A172 (cell line): ENCODE measurements at regions not wholly inside any gene's neighbourhood (a gene's known extent, or its start where the extent isn't known, plus 50 kb on each side); places are given as distances from the start of the nearest gene placed in this dataset.
A peak's percentile ranks its signal among the peaks of the same experiment; 100 is the strongest.

ENCODE experiments used
- DNase-seq: peaks from one replicate; pipeline ENCODE4 v3.0.0-alpha.2; 2015; ENCODE audit warnings: low spot score

DNA sequence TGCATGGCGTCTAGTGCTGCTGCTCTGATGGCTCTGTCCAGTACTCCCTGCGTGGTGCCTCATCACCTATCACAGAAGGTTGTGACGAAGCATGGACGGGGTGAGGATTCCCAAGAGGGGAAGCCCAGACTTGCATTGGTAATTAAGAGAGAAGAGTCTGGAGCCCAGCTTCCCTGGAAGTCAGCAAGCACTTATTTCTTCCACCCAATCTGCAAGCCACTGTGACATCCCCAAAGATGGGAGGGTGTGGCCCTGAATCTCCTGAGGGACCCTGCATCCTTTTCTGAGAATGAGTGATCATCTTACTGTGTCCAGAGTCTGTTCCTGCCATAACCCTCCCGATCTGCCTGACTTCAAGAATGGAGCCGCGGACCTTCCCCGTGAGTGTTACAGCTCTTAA lies 166.7 kb downstream of the PTPN20 start:
- DNase-seq, result no peak

GRCh38 chr10:47078393-47079203 lies 167.4 kb downstream of the PTPN20 start:
- DNase-seq, result no peak

DNA sequence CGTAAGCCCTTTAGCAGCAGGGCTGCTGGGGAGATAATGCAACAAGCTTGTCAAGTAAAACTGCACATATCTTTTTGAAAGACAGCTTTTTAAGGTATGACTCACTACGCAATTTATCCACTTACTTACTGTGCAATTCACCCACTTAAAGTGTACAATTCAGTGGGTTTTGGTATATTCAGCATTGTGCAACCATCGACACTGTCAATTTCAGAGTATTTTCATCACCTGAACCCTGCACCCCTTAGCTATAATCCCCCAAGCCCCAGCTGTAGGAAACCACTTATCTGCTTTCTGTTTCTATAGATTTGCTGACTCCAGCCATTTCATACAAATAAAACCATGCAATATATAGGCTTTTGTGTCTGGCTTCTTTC lies 168.0 kb downstream of the PTPN20 start:
- peak; percentile 36 for DNase-seq

- peak; percentile 11 for DNase-seq
Observed at GRCh38 chr10:47081264-47081663, 170.0 kb downstream of the PTPN20 start.

DNA sequence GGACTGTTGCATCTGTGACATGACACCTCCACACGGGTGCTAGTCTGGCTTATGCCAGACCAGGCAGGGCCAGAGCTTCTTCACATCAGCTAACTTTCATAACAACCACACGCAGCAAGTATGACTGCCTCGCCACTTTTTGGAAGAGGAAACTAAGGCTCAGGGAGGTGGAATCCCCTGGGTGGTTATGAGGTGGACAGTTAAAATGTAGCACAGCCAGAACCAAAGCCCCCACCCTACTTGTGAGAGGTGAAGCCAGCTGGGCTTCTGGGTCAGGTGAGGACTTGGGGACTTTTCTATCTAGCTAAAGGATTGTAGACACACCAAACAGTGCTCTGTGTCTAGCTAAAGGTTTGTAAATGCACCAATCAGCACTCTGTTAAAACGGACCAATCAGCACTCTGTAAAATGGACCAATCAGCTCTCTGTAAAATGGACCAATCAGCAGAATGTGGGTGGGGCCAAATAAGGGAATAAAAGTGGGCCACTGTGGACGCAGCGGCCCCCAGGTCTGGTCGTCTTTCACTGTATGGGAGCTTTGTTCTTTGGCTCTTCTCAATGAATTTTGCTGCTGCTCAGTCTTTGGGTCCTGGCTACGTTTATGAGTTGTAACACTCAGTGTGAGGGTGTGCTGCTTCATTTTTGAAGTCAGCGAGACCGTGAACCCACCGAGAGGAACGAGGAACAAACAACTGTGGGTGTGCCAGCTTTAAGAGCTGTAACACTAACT lies 171.0 kb downstream of the PTPN20 start:
- no peak for DNase-seq

DNA sequence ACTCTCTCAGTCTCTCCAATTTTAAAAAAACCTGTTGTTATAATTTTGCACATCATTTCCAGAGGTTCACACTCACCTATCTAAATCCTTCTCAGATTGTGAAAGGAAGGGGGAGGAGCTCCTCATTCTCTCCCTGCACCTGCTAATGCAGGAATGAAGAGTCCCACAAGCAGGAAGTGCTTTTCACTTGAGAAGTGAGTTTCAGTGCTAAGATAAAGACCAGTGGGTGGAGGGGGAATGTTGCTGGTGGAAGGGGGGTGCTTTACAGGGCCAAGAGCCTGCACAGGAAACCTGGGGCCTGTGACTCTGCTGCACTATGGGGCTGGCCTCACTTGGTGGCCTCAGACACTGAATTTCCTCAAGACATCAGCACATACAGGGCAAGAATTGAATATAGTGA lies 176.4 kb downstream of the PTPN20 start:
- no peak for DNase-seq

- no peak for DNase-seq
Observed at GRCh38 chr10:47088656-47089354, 177.6 kb downstream of the PTPN20 start.

DNA sequence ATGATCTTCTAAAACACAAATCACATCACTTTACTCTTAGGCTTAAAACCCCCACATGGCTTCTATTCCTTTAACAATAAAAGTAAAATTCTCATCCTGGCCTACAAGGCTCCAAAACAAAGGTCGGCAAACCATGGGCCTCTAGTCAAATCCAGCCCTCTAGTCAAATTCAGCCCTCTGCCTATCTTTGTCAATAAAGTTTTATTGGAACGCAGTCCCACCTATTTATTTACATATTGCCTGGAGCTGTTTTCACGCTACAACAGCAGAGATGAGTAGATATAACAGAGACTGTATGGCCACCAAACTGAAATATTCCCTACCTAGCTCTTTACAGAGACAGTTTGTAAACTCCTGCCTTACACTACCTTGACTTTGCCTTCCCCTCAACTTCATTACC lies 178.8 kb downstream of the PTPN20 start:
- no peak for DNase-seq

DNA sequence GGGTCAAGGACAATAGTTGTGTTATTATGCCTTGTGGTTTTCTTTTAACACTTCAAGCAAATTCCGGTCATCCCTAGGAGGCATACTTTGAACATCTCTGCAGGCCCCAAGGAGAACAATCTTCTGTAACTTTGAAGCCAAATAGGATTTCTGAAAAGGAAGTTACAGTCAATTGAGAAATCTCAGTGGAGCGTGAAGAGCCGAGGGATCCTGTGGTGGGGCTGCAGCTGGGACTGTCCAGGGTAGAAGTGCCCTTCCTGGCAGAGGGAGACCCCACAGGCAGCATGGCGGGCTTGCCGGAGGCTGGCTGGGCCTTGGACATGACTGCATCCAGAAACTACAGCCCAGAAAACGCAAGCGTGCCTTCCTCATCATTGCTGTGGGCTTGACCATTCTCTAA lies 179.7 kb downstream of the PTPN20 start:
- no peak for DNase-seq

- no peak for DNase-seq
Observed at GRCh38 chr10:47091421-47091820, 180.2 kb downstream of the PTPN20 start.

- no peak for DNase-seq
Observed at GRCh38 chr10:47092376-47092775, 181.1 kb downstream of the PTPN20 start.

DNA sequence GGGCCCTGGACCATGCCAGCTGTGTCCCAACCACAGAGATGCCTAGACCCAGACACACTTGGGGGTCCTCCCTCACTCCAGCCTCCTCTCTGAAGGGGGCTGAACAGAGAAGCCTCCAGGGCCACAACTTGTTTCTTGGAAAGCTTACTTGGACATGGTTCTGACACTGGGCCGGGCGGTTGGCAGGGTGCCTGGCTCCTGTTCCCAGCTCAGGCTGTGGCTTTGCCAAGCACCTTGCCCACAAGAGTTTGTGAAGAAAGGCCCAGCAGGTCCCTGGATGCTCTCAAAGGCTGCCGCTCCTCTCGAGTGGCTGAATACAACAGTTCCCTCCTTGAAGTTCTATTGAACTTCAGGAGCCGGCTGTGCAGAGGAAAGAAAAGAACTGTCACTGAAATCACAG lies 181.6 kb downstream of the PTPN20 start:
- no peak for DNase-seq

GRCh38 chr10:47094126-47094525 lies 182.9 kb downstream of the PTPN20 start:
- no peak for DNase-seq

GRCh38 chr10:47094636-47095035 lies 183.4 kb downstream of the PTPN20 start:
- no peak for DNase-seq

DNA sequence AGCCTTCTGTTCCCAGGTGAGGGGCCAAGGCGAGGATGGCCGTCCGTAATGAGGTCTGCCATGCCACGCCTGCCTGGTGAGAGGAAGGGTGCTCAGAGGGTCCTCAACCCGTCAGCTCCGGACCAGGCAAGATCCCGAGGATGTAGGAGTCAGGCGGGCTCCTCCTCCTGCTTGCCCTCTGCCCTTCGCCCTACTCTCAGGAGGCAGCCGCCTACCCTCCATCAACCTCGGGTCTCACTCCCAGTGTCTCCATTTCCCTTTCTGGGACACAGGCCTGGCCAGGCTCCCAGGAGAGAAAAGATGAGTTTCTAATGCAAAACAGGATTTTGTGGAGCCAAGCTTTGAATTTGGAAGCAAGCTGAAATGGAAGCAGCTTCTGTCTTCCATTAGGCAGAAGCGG lies 184.0 kb downstream of the PTPN20 start:
- no peak for DNase-seq

- no peak for DNase-seq
Observed at GRCh38 chr10:47095848-47096612, 184.8 kb downstream of the PTPN20 start.

- DNase-seq, result no peak
Observed at GRCh38 chr10:47098238-47098637, 187.0 kb downstream of the PTPN20 start.

GRCh38 chr10:47098964-47099363 lies 187.7 kb downstream of the PTPN20 start:
- DNase-seq, result no peak

DNA sequence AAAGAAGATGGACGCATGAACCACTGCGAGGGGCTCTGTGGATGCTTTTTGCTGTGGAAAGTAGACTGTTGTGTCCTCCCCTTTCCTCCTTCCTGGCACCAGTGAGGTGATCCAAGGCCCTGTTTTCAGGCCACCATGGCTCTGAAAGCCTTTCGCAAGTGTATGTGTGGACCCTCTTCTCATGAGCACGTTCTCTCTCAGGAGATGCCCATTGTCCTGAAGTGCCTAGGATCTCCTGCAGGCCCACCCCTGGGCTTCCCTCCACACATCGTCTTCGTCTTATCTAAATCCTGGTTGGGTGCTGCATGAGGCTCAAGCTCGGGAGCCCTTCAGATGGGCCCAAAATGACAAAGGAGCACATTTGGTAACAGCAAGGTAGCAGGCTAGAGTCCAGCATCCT lies 188.2 kb downstream of the PTPN20 start:
- DNase-seq, result no peak

GRCh38 chr10:47101196-47101595 lies 190.0 kb downstream of the PTPN20 start:
- DNase-seq, result no peak

- DNase-seq, result no peak
Observed at GRCh38 chr10:47101807-47102206, 190.6 kb downstream of the PTPN20 start.

DNA sequence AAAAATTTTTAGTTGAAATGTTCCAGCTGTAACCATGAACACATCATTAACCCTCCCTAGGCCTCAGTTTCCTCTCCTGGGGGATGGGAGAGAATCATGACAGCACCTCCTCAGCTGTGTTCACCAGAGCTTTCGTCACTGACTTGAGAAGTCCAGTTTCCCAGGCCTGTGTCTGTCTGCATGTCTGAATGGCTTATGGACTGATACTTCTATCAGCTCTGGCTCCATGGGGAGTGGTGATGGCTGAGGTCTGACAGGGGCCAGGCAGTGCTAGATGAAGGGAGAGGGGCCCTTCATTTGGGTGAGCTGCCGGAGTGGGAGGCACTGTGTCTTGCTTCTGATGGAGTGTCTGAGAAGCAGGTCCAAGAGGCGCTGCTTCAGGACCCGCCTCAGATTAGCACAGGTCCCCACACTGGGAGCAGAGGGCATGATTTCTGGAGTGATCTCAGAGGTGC lies 192.9 kb downstream of the PTPN20 start:
- no peak for DNase-seq
